ENCODE measurements at regions not wholly inside any gene's neighbourhood (a gene's known extent, or its start where the extent isn't known, plus 50 kb on each side); places are given as distances from the start of the nearest gene placed in this dataset.

DNA sequence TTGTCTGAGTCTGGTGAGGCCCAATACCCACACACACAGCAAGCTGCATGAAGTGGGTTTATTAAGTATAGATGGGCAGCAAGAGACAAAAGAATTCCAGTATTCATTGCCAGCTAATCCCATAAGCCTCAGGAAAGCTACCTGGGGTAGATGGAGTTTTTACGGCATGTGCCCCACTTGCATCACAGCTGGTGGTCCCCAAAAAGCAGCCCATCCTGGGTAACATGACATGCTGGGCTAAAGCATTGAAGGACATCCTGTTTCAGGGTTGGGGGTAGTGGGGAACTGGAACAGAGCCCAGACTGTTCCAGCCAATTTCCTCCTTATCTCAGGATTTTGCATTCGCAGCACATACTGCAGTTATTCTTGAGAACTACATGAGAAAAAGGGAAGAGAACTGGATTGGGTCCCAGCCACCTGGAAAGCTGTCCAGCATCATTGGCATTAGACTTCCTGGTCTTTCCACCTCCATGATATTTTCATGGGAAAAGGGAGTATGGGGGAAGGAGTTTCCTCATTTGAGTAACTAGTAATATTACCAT is 240.1 kb upstream of the MMADHC start:
- DNase-seq = no peak

DNA sequence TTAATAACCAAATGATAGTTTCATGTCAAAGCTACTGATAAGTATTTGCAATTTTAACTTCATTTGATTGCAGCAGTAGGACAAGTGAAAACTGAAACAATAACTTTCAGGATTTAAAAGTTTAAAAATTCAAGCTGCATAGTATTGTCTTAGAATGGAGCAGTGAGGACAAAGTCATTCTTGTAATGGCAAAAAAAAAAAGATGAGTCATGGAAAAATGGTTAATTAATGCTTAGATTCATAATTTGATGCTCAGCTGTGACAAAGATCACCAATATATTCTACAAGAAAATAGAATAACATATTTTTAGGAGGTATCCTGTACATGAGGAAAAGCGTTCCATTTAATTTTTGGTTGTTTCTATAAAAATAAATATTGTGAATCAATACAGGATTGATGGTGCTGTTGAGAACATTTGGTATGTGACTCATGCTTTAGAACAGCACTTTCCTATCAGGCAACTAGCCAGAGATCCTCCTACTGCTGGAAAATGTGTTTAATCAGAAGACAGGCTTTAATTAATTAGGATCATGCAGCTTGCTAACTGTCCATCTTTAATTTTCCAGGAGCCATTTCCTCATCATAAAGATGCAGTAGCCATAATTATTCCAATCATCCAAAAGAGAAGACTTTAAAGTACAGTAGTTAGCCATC is 239.0 kb upstream of the MMADHC start:
- no peak for DNase-seq

DNA sequence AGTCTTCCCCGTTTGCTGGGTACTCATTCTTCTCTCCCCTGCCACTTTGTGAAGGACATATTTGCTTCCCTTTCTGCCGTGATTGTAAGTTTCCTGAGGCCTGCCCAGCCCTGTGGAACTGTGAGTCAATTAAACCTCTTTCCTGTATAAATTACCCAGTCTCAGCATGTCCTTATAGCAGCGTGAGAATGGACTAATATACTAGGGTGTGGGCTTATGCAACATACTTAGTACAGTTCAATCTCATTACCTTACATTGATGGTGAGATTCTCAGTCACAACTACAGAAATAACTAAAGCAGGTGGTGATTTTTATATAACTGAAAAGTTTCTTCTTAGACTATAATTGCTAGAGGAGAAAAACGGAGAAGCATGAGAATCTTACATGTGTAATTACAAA is 237.9 kb upstream of the MMADHC start:
- no peak for DNase-seq

DNA sequence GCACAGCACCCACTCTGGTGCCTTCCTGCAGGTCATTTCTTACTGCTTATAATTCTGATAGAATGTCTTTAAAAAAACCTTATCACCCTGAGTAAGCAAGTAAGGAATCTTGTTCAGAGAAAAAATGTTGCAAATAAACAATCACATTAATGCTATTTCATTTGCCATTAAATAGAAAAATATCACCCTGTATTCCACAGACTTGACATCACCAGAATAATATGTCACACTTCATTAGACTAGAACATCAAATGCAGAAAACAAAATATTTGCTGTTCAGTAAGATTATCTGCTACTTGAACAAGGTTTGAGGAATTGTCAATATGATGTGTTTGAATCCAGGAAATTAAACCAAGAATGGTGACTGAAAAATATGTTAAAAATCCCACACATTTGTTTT is 236.6 kb upstream of the MMADHC start:
- DNase-seq = no peak

DNA sequence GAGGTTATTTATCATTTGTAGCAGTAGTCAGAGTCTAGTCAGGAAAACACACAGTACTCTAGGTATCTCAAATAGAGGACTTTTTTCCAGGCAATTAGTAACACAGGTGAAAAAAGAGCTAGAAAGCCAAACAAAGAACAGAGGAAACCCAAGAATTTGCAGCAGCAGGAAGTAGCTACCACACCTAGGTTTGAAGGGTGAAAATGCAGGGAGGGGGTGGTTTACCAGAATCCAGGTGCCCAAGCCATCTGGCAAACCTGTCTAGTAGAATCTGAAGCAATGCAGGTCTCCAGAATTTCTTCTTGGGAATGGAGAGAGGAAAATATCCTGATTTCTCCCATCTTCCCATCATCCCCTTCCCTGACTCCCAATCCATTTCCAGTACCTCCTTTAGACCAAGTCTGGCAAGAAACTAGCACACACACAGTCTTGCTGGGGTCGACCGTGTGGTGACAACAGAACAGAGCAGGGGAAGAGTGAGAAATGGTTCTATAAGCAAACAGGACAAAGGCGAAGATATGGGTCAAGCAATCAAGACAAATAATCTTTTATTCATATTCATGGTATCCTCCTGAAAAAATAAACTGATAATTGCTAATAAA is 231.9 kb upstream of the MMADHC start:
- DNase-seq = peak; percentile 33

DNA sequence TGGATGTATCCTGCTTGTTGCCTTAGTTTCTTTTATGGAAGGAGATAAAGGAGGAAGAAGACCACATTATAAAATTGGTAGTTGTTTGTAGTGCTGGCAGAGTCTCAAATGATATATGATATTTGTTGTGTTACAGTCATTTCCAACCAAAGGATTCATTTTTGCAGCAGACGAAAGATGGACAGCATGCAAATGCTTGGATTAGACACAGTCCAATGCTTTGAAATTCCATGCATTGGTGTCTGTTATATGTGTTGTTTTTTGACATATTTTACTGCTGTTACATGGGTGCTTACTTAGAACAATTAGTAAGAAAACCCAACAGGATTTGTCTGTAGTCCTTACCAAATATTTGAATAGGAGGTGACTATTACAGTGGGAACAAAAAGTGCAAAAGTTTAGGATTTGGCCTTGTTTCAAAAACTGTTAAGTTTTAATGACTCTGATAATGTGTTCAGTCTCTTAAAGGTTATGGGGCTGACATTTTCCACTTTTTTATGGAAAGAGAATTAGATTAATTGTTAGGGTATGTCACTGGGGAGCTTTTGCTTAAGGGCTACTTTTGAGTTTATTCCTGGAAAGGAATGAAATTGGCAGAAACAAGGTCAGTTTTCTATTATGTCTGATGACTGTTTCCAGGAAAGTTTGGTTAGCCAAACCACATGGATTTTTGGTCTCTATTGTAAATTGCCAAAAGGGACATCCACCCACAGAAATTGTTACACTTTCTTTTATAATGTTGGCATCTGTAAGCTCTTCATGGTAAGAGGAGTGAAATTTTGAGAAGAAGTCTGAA is 229.4 kb upstream of the MMADHC start:
- no peak for DNase-seq

DNA sequence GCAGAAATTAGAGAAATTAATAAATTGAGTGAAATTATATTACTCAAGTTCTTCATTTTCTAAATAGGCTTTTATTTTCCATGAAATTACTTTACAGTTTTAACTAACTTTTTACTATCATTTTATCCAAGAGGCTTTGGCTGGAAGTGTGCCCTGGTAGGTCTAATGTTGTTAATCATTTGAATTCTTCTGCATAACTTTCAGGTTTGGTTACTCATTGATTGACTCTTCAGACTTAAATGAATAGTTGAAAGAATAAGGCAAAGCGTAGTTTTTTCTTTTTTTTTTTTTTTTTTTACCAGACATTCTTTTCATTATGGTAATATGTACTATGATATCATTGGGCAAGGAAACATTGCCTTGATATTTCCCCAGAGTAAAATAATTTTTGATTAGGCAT is 228.4 kb upstream of the MMADHC start:
- DNase-seq = no peak

DNA sequence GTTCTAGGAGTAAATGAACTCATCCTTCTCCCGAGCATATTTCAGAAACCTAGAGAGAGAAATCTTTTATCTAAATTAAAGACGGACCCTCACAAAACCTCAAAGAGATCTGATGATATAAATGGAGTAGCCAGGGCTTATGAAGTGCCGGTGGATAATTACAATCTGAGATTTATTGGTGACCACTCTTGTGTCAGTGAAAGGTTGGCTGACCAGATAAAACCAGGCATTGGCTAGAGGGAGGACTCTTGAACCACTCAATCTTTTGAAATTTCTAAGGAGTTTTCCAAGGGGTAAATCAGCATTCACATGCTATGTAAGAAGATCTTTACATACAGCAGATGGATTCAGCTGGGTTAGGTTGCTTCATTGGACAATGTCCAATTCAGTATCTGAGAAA is 227.3 kb upstream of the MMADHC start:
- no peak for DNase-seq

DNA sequence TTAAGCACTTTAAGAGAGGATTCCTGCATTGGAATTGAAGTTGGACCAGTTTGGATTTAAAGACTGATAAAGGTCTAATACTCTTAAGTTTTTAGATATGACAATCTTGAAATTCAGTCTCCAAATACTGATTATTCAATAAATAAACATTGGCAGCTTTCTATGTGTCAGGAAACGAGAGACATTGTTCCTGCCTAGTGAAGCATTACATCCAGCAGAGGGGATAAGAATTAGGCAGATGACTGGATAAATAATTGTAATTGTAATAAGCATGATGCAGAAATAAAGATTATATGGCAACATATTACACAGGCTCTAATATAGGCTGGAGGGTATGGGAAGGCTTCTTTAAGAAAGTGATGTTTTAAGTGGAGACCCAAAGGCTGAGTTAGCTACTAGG is 226.5 kb upstream of the MMADHC start:
- no peak for DNase-seq

DNA sequence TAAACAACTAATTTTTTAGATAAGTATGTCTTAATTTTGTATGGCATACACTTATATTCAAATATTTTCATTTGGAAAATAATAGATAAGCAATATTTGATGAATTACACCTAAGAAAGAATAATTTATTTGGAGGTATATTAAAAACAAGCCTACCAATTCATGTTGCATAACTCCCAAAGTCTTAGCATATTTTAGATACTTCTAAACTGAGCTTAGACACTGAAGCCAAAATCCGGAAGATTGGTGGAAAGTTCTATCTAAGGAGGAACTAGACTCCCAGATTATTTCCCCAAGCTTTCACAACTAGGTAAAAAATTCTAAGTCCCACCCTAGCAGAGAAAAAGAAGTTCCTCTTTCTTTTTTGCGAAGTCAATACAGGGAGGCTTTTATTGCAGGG is 221.0 kb upstream of the MMADHC start:
- DNase-seq = no peak

DNA sequence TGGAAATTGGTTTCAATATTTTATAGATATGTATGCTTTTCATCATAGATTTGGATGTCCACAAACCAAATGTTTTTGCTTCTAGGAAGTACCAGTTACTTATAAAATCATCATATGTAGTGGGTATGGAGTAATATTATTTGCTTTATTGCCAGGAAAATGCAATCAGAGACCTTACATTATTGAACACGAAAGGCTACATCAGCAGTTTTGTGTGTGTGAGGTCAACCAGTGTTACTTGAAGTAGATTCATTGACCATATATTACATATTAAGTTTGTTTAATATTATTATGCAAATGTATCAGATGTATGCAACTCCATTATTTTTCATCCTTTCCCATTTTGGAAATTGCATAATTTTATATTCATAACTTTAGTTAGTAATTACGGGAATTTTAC is 219.1 kb upstream of the MMADHC start:
- no peak for DNase-seq

DNA sequence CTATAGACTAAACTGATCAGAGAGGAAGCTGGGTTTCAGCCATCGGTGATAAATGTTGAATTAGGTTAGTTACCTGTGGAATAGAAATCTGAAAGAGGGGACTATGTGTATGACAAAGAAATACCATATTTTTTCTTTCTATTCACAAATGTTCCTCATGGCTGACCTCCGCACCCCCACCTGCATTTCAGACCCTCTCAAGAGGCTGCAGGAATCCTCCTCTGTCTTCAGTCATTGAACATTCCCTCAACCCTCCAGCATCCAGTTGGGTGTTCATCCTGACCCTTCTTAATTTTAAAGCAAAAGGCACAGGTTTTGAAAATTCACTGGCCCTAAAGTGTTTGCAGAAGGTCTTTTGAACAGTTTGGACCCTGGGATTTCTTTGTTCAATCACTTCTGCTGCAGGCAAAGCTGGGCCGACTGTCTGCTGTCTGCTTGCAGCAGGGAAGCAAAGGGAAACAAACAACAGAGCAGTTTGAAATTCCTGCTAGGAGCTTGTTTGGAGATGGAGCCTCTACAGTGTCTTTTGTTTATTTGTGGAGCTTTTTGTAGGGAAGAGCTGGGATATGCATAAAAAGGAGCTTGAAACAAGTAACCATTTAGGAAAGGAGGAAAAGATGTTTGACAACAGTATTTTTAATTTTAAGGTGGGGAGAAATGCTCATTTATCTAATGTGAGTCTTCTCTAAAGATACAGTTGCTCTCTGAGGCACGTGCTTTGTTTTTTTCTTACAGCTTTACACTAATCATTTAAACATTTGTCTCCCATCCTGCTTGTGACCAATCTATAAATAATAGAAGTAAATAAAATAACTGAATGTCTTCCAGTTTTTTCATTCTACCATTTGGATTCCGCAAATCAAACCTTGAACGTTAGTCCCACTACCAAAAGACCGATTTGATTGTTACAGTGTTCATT is 213.3 kb upstream of the MMADHC start:
- no peak for DNase-seq

DNA sequence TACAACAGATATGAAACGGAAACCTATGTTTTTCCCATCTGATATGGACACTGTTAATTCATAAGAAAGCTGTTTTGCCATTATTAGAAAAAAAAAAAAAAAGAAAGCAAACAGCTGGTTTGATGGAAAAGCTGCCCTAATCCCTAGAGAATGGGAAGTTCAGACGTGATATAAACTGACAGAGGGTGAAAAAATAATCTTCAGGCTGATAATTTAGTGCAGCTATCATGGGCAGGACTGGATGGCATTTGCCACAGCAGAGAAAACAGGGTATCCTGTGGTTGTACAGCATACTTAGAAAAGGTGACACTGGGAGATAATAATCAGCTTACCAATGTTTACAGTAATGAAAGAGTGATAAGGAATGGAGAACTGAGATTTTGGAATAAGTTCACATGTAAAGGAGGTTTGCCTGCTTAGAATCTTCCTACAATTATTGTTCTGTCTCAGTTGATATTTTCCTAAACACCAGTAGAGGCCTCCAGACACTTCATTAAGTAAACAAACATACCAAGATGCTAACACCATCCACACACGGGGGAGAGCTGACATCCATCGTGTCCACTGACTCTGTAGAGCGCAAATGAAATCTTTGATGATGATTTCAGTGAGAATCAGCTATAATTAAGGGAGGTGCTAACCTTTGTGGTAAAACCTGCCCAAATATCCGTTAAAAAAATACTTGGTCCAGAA is 211.6 kb upstream of the MMADHC start:
- no peak for DNase-seq

DNA sequence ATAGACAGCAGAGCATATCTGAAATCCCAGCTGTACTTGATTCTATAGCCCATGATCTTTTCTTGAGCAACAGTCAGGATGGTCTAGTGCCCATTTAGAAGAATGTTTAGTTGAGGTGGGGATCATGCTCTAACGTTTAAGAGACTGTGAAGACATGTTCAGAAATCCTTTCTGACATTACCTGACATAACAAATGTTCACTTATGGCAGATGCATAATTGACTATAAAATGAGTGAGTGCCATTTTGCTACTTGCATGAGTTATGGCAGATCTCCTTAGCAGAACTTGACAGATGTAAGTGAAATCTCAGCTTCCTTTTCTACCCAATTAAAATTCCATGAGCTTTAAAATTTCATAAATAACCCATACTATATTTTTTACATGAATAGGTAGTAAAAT is 209.5 kb upstream of the MMADHC start:
- DNase-seq = no peak

DNA sequence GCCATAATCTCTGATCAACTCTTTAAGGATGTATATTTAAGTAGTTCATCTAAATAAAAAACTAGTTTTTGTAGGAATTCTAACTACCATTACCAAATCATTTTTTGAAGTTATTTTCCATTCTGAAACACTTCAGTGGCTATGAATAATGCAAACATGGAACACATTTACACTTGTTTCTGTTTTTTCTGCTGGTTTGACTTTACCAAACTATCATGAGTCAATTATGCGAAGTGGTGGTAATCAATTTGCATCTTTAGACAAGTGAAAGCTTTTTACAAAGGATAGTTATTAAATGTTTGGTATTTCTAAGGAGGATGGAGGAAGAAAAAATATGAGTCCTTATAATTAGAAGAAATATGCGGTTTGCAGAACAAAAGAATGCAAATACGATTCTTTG is 202.0 kb upstream of the MMADHC start:
- DNase-seq = no peak

DNA sequence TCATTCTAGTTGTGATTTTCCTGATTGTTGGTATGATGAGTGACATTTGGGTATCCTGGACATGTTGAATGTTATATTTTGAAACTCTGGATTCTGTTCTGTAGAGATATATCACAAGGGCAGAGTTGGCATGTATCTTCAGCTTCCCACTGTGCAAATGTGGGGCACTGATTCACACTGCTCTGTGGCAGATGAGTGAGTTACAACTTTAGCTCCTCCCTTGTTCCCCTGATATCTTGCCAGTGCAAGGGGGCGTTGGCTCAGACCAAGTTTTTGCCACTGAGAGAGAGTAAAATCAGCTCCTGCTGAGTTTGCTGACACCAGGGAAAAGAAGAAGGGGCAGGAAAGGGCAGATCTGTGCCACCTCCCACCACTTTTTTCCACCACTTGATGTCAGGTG is 199.6 kb upstream of the MMADHC start:
- DNase-seq = no peak

DNA sequence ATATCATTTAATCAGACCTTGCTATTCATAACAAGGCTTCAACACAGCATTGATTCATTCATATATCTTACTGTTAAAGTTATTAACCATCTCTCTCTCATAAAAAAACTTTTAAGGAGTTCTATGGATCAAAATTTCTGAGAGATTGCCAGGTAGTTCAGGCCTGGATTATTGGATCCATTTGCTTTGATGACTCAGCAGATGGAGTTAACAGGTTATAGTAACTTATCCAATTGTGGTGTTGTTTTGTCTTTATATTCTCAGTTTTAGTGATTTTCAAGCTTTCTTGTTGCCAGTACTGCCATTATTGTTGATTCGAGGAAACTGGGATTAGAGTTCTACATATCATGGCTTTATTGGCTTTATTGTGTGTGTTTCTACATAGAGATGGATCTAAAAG is 195.7 kb upstream of the MMADHC start:
- no peak for DNase-seq

DNA sequence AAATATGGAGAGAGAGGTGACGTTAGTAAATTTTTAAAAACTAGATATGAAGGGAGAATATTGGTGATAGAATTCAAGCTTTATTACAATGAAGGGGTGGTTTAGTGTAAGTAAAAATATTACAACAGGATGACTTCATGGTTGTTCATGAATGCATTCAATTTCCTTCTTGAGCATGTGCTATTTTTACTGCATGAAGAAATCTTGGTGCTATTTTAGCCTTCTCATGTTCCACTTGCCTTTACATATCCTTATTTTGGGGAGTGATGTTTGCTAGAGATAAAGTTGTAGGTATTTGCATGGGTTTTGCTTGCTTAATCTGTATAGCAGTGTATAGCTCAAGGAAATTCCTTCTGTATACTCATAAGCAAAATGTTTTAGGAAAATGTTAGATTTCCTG is 195.0 kb upstream of the MMADHC start:
- no peak for DNase-seq

DNA sequence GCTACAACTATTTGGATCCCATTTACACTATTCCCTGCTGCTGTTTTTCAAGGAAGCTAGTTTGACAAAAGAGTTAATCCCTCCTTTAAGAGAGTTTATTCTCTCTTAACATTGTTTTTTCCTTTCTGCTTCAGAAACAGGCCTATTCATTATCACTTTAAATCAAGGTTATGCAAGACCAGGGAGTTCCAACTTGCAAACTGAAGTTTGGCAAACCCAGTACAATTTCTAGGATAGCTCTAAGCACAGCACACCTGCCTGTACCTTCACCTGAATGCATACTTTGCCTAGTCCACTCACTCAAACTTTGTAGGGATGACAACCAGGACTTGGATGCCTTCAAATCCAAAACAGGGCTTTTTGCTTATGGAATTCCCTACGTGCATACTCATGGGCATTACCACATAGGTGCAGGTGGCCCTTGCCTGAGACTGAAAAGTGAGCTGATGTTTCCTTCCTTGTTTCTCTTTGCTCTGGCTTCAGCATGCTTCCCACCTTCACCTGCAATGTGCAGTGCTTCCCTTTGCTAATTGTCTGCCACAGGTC is 193.8 kb upstream of the MMADHC start:
- DNase-seq = no peak

DNA sequence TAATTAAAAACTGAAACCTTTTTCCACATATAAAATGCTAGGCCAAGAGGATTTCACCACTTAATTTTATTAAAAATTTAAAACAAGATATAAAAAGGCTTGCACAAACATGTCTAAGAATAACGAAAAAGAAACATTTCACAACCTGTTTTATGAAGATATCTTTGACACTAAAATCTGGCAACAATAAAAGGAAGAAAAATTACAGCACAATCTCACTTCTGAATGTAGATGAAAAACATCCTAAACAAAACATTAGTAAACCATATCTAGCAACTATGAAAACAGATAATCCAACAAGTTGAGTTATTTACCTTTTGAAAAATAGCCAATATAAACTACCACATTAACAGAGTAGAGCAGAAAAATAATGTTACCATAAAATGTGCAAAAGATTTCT is 185.4 kb upstream of the MMADHC start:
- DNase-seq = no peak

DNA sequence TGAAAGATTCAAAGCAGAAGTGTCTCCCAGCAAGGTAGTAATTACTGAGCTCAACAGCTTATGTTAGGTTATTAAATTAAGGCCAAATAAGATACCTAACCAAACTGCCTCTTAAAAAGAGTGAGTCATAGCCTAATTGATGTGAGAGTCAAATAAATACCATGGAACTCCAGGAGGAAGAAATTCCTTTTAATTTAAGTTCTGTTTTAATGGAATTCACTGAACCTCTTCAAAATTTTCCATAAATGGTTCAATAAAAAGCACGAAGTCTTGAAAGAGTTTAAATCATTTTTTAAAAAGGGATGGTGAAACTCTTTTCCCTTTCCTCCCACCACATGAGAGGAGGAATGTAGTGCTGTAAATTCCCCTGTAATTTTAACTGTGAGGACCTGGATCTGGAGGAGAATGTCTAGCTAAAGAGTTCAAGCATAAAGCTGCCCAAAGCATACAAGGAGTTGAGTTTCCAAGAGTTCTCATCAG is 180.8 kb upstream of the MMADHC start:
- DNase-seq = peak; percentile 1

DNA sequence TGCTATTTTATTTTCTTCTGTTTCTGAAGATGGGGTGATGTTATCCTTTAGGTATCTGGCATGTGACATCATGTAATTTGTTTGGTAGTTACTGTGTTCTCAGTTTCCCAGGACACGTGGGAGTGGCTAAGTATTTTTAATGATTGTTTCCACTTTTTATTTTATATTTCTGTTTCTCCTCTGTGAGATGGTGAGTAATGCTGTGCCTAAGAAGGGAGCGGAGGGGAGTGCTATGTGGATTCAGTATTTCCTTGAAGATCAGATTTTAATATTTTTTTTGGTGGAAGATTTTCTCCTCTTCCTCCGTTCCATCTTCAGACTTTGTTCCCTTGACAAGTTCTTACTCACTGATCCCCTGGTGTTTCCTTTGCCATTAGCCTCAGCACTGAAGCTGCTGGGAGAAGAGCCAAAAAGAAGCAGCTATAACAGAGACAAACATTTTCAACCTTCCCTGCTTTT is 180.0 kb upstream of the MMADHC start:
- peak; percentile 9 for DNase-seq

Measured in NCI-H2171 (cell line).